BLaER1 (cell line): ENCODE measurements at regions not wholly inside any gene's neighbourhood (a gene's known extent, or its start where the extent isn't known, plus 50 kb on each side); places are given as distances from the start of the nearest gene placed in this dataset.

Experiments
- H3K27ac ChIP-seq: shearing (Covaris generic); formaldehyde crosslinking; 2 replicates; pipeline ENCODE4 v1.8.1; 2022
- H3K27me3 ChIP-seq: shearing (Covaris generic); formaldehyde crosslinking; 2 replicates; pipeline ENCODE4 v1.8.1; 2022
- H3K36me3 ChIP-seq: shearing (Covaris generic); formaldehyde crosslinking; 2 replicates; pipeline ENCODE4 v1.8.1; 2022
- H3K4me1 ChIP-seq: shearing (Covaris generic); formaldehyde crosslinking; 2 replicates; pipeline ENCODE4 v1.8.1; 2022
- H3K4me2 ChIP-seq: shearing (Covaris generic); formaldehyde crosslinking; 2 replicates; pipeline ENCODE4 v1.8.1; 2022
- H3K4me3 ChIP-seq: shearing (Covaris generic); formaldehyde crosslinking; 2 replicates; pipeline ENCODE4 v1.8.1; 2022
- H3K9ac ChIP-seq: shearing (Covaris generic); formaldehyde crosslinking; 2 replicates; pipeline ENCODE4 v1.8.1; 2022
- H3K9me3 ChIP-seq: shearing (Covaris generic); formaldehyde crosslinking; 2 replicates; pipeline ENCODE4 v1.8.1; 2022
- H4K20me1 ChIP-seq: shearing (Covaris generic); formaldehyde crosslinking; 2 replicates; pipeline ENCODE4 v1.8.1; 2022
- Cebpa-rat ChIP-seq: shearing (Covaris generic); IDR thresholded peaks from 2 replicates; pipeline ENCODE4 v1.8.1; 2022

DNA sequence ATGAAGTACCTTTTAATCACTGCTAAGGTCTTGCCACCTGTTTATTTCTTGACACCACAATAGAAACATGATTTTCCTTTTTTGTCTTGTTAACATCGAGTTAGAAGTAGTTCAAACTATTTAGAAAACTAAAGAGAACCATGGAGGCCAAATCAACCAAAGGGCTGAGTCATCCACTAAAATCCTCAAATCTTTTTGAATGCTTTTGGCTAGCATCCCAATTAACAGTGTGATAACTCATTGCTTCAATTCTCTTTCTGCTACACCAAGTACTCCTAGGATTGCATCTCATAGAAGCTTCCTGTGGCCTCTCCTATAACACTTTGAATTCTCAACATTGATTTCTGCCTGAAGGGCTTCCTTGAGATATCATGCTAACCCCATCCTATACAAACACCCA, 159.9 kb upstream of the MMADHC start:
- Histone ChIP-seq H3K9ac (no peak overlapping the region), H3K9me3 (no peaks in the 10 kb centered on the region), H4K20me1 (no peaks in the 10 kb centered on the region), H3K4me3 (no peak overlapping the region), H3K4me2 (no peak overlapping the region), H3K4me1 (no peaks in the 10 kb centered on the region), H3K27me3 (no peaks in the 10 kb centered on the region), H3K27ac (no peak overlapping the region), H3K36me3 (no peaks in the 10 kb centered on the region)
- TF ChIP-seq Cebpa-rat: no peak

DNA sequence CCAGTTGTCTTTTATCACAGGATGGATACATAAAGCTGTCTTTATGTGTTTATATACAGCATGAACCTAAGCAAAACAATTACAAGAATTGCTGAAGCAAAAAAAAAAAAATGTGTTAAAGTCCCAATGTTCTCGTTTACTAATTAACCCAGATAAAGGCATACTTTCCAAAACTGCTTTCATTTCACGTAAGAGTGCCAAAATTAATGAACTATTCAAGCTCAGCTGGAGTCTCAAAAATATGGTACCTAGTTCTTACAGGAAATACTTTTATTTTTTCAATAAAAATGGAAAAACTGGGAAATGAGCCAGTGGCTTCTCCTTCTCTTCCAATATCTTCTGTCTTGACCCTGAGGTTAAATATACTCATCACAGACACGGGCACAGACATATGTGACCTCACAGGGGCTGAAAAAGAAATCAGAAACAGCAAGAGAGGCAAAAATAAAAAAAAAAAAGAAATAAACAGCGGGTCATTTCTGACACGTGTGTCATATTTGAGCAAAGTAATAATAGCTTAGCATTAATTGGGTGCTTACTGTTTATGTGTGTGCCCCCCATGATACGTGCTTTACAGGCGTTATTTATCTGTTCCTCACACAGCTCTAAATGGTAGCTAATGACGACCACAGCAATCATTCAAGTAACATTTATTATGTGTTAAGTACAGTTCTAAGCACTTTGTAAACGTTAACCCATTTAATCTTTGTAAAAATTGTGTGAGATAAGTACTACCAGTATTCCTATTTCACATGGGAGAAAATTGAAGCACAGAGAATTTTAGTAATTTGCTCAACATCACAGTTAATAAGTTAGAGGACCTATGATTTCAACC, 158.0 kb upstream of the MMADHC start:
- Histone ChIP-seq H3K9me3 (no peaks in the 10 kb centered on the region), H3K27me3 (no peaks in the 10 kb centered on the region), H3K27ac (no peak overlapping the region), H3K4me1 (no peaks in the 10 kb centered on the region), H3K36me3 (no peaks in the 10 kb centered on the region), H3K4me3 (no peak overlapping the region), H4K20me1 (no peaks in the 10 kb centered on the region), H3K4me2 (no peak overlapping the region), H3K9ac (no peak overlapping the region)
- TF ChIP-seq Cebpa-rat: no peak

- Histone ChIP-seq H3K27ac (no peak overlapping the region), H4K20me1 (no peaks in the 10 kb centered on the region), H3K9ac (no peak overlapping the region), H3K9me3 (no peaks in the 10 kb centered on the region), H3K27me3 (no peaks in the 10 kb centered on the region), H3K4me2 (no peak overlapping the region), H3K36me3 (no peaks in the 10 kb centered on the region), H3K4me1 (no peaks in the 10 kb centered on the region), H3K4me3 (no peak overlapping the region)
- TF ChIP-seq Cebpa-rat: no peak
Measured at GRCh38 chr2:149744865-149745264, 157.3 kb upstream of the MMADHC start.

GRCh38 chr2:149743842-149744448, 156.4 kb upstream of the MMADHC start:
- no peak overlapping the region for H3K9ac ChIP-seq
- no peaks in the 10 kb centered on the region for H3K36me3 ChIP-seq
- H4K20me1 ChIP-seq: no peaks in the 10 kb centered on the region
- H3K27me3 ChIP-seq: no peaks in the 10 kb centered on the region
- no peak for TF ChIP-seq Cebpa-rat
- no peak overlapping the region for H3K4me2 ChIP-seq
- H3K27ac ChIP-seq: no peak overlapping the region
- H3K4me3 ChIP-seq: no peak overlapping the region
- H3K4me1 ChIP-seq: no peaks in the 10 kb centered on the region
- H3K9me3 ChIP-seq: no peaks in the 10 kb centered on the region

DNA sequence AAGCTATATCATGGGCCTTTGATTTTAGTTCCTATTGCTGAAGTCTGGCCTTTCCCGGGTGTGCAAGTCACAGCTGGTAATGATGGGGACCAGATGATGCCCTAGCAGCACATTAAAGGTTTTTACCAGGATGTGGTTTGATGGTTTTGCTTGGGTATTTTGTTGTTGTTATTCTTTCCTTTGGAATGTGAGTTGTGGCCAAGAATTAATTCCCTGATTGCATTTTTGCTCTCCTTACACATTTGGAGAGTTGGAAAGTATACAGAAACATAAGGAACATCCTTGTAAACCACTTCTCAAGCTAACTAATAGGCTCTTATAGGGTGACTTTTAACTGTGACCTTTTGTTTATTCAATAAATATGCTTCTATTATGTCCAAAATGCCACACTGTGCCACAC, 154.1 kb upstream of the MMADHC start:
- Histone ChIP-seq H3K9me3 (no peaks in the 10 kb centered on the region), H4K20me1 (no peaks in the 10 kb centered on the region), H3K27ac (no peak overlapping the region), H3K36me3 (no peaks in the 10 kb centered on the region), H3K4me3 (no peak overlapping the region), H3K27me3 (no peaks in the 10 kb centered on the region), H3K4me1 (no peaks in the 10 kb centered on the region), H3K9ac (no peak overlapping the region), H3K4me2 (no peak overlapping the region)
- no peak for TF ChIP-seq Cebpa-rat

GRCh38 chr2:149740490-149740889, 152.9 kb upstream of the MMADHC start:
- Histone ChIP-seq H3K27me3 (no peaks in the 10 kb centered on the region), H3K4me3 (no peak overlapping the region), H3K9me3 (no peaks in the 10 kb centered on the region; the same call in 1 of the 2 replicates), H3K36me3 (no peaks in the 10 kb centered on the region), H4K20me1 (no peaks in the 10 kb centered on the region), H3K4me1 (no peaks in the 10 kb centered on the region), H3K4me2 (no peak overlapping the region), H3K9ac (no peak overlapping the region), H3K27ac (no peak overlapping the region)
- no peak for TF ChIP-seq Cebpa-rat

DNA sequence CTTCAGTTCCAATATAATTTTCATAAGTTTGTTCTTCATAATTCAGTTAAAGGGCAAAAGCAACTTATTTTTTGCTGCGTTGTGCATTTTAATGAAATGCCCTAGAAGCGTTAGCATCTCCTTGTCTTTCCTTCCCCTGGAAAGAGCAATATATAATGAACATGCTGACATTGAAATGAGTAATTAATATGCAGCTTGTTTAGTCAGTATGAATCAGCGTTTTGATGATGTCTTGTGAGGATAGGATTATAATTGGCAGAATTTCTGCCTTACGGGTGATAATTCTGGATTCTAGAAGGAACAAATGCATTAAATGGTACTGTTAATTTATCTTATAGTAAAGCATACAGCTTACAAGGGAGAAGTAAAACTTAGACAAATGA, 152.3 kb upstream of the MMADHC start:
- no peaks in the 10 kb centered on the region for H3K36me3 ChIP-seq
- H3K27ac ChIP-seq: no peak overlapping the region
- no peaks in the 10 kb centered on the region for H4K20me1 ChIP-seq
- H3K4me2 ChIP-seq: no peak overlapping the region
- no peak overlapping the region for H3K4me3 ChIP-seq
- H3K4me1 ChIP-seq: no peaks in the 10 kb centered on the region
- H3K9ac ChIP-seq: no peak overlapping the region
- no peaks in the 10 kb centered on the region for H3K27me3 ChIP-seq
- no peaks in the 10 kb centered on the region; the same call in 1 of the 2 replicates for H3K9me3 ChIP-seq
- no peak for TF ChIP-seq Cebpa-rat

DNA sequence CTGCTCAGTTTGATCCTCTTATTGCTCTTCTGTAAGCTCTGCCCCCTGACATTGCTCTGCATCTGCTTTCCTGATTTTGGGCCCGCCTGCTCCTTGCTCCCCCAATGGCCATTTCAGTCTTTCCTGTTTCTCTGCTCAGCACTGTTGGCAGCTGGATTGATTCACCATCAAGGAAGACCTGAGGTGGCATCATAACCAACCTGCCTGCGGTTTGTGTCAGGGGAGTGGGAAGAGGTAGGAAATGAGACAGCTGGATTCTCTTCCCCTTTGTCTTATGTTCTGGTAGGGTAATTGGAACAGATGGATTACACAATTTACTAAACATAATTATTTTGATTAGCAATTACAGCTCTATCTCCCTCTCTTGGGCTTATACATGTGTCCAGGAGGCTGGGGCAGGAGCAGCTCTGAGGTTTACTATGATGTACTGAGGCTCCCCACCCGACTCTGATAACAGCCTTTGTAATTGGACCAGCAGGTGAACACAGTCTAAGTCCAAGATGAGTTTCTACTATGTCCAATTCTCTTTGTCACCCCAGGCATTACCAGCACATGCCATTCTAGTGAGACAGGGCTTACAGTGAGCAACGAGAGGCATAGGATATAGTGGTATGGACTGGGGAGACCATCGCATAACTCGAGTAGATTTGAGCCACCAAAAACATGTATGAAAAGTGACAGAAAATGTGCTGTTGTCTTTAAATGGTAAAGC, 151.8 kb upstream of the MMADHC start:
- no peaks in the 10 kb centered on the region for H4K20me1 ChIP-seq
- H3K36me3 ChIP-seq: no peaks in the 10 kb centered on the region
- no peaks in the 10 kb centered on the region for H3K27me3 ChIP-seq
- no peak overlapping the region for H3K9ac ChIP-seq
- no peak overlapping the region for H3K4me2 ChIP-seq
- TF ChIP-seq Cebpa-rat: no peak
- H3K4me3 ChIP-seq: no peak overlapping the region
- H3K27ac ChIP-seq: no peak overlapping the region
- H3K4me1 ChIP-seq: no peaks in the 10 kb centered on the region
- H3K9me3 ChIP-seq: no peaks in the 10 kb centered on the region; the same call in 1 of the 2 replicates

- TF ChIP-seq Cebpa-rat: no peak
- Histone ChIP-seq H3K9me3 (no peaks in the 10 kb centered on the region; the same call in 1 of the 2 replicates), H3K27me3 (no peaks in the 10 kb centered on the region), H3K9ac (no peak overlapping the region), H3K4me2 (no peak overlapping the region), H3K4me3 (no peak overlapping the region), H3K36me3 (no peaks in the 10 kb centered on the region), H3K4me1 (no peaks in the 10 kb centered on the region), H4K20me1 (no peaks in the 10 kb centered on the region), H3K27ac (no peak overlapping the region)
Measured at GRCh38 chr2:149738767-149739166, 151.2 kb upstream of the MMADHC start.

DNA sequence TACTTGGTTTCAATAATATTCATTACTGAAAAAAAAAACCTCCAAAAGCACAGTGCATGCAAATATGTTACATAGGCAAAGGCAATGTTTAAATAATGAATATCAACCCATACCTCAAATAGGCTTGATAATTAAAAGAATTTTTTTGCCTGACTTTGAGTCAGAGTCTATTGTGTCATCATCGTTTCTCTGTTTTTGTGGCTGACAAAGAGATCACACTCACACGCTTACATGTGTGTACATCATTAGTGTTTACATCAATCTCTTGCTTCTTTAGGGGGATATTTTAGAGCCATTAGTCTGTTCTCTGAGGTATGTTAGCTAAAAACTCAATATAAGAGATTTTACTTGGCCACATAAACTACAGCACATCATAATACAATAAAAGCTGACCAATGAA, 150.3 kb upstream of the MMADHC start:
- Histone ChIP-seq H3K4me2 (no peak overlapping the region), H3K4me1 (no peaks in the 10 kb centered on the region), H3K36me3 (no peaks in the 10 kb centered on the region), H3K9me3 (no peaks in the 10 kb centered on the region; the same call in 1 of the 2 replicates), H3K4me3 (no peak overlapping the region), H3K9ac (no peak overlapping the region), H4K20me1 (no peaks in the 10 kb centered on the region), H3K27me3 (no peaks in the 10 kb centered on the region), H3K27ac (no peak overlapping the region)
- TF ChIP-seq Cebpa-rat: no peak
